PC-3 (cell line): ENCODE measurements at regions not wholly inside any gene's neighbourhood (a gene's known extent, or its start where the extent isn't known, plus 50 kb on each side); places are given as distances from the start of the nearest gene placed in this dataset.
A peak's percentile ranks its signal among the peaks of the same experiment; 100 is the strongest.

ENCODE experiments used
- ATAC-seq: fragments of 200-7000 bp; cut with Tn5 transposase; 2 replicates; pipeline ENCODE4 v1.9.1; 2020; ENCODE audit warnings: mild to moderate bottlenecking, moderate library complexity
- BruUV-seq: library from RNA; stranded (reverse); fragments of 400-500 nt; replicated peaks from 2 replicates; lab custom pipeline; 2021; lab: Mats Ljungman, UMichigan
- CTCF ChIA-PET: fragments of 300-600 bp; sonication (Branson Sonifier 250); formaldehyde crosslinking; loops from one replicate; lab custom pipeline; 2022; ENCODE audit warnings: antibody characterized with exemption; lab: Charles Lee
- POLR2A ChIA-PET: fragments of 300-600 bp; sonication (Branson Sonifier 250); formaldehyde crosslinking; loops from one replicate; lab custom pipeline; 2022; ENCODE audit warnings: antibody characterized with exemption; ENCODE audit not compliant: unreplicated experiment; lab: Charles Lee
- DNase-seq: peaks from one replicate; pipeline ENCODE4 v3.0.0-alpha.2; 2015
- H2AFZ ChIP-seq: fragments of 300-600 bp; sonication (generic); 2 replicates; pipeline ENCODE4 v1.6.0; 2016; ENCODE audit warnings: antibody characterized with exemption, low read length
- H3F3A ChIP-seq: fragments of 300-600 bp; sonication (generic); one replicate; pipeline ENCODE4 v1.6.0; 2017; ENCODE audit warnings: antibody characterized with exemption, low read length, control low read depth, mild to moderate bottlenecking; ENCODE audit not compliant: unreplicated experiment
- H3K27ac ChIP-seq: fragments of 300-600 bp; sonication (generic); 2 replicates; pipeline ENCODE4 v1.5.1; 2016; ENCODE audit warnings: mild to moderate bottlenecking, low read length
- H3K27me3 ChIP-seq: fragments of 300-600 bp; sonication (generic); 2 replicates; pipeline ENCODE4 v1.6.1; 2016; ENCODE audit warnings: low read length, mixed read lengths
- H3K36me3 ChIP-seq: fragments of 300-600 bp; sonication (generic); 2 replicates; pipeline ENCODE4 v1.6.1; 2016; ENCODE audit warnings: low read depth, mixed run types, low read length, mixed read lengths
- H3K4me1 ChIP-seq: fragments of 300-600 bp; sonication (generic); 2 replicates; pipeline ENCODE4 v1.5.1; 2016; ENCODE audit warnings: low read length; ENCODE audit not compliant: insufficient read depth
- H3K4me2 ChIP-seq: fragments of 300-600 bp; sonication (generic); 2 replicates; pipeline ENCODE4 v1.6.0; 2016; ENCODE audit warnings: low read length
- H3K4me3 ChIP-seq: fragments of 300-600 bp; sonication (generic); 2 replicates; pipeline ENCODE4 v1.5.1; 2016; ENCODE audit warnings: mild to moderate bottlenecking, low read length, mixed read lengths
- H3K79me2 ChIP-seq: fragments of 300-600 bp; sonication (generic); 2 replicates; pipeline ENCODE4 v1.6.1; 2017; ENCODE audit warnings: low read length, mixed read lengths
- H3K9ac ChIP-seq: fragments of 300-600 bp; sonication (generic); 2 replicates; pipeline ENCODE4 v1.6.0; 2016; ENCODE audit warnings: mild to moderate bottlenecking, low read length
- H3K9me2 ChIP-seq: fragments of 300-600 bp; sonication (generic); replicated peaks from 2 replicates; pipeline ENCODE4 v1.6.1; 2016; ENCODE audit warnings: mixed run types, low read length, mixed read lengths
- H3K9me3 ChIP-seq: fragments of 300-600 bp; sonication (generic); 2 replicates; pipeline ENCODE4 v1.6.1; 2016; ENCODE audit warnings: low read length, mixed read lengths
- H4K20me1 ChIP-seq: fragments of 300-600 bp; sonication (generic); 2 replicates; pipeline ENCODE4 v1.6.1; 2016; ENCODE audit warnings: low read length, mixed read lengths
- EZH2 ChIP-seq: fragments of 300-600 bp; sonication (generic); IDR thresholded peaks from one replicate; pipeline ENCODE4 v1.6.1; 2017; ENCODE audit warnings: antibody characterized with exemption, mild to moderate bottlenecking, low read length; ENCODE audit not compliant: unreplicated experiment
- EZH2phosphoT487 ChIP-seq: fragments of 300-600 bp; sonication (generic); IDR thresholded peaks from 2 replicates; pipeline ENCODE4 v1.6.1; 2018; ENCODE audit warnings: mild to moderate bottlenecking, antibody characterized with exemption, low read length, borderline replicate concordance
- intact Hi-C: fragments of 100-400 bp; cut with micrococcal nuclease; formaldehyde crosslinking; loops from 2 replicates; pipeline ENCODE4 v1.9.0; 2023
- TF ChIP-seq, protein P1 (sequence below): fragments of 300-600 bp; sonication (generic); conservative IDR thresholded peaks from 2 replicates; pipeline ENCODE4 v1.5.1; 2017; ENCODE audit warnings: antibody characterized with exemption, low read depth, mild to moderate bottlenecking, low read length

DNA sequence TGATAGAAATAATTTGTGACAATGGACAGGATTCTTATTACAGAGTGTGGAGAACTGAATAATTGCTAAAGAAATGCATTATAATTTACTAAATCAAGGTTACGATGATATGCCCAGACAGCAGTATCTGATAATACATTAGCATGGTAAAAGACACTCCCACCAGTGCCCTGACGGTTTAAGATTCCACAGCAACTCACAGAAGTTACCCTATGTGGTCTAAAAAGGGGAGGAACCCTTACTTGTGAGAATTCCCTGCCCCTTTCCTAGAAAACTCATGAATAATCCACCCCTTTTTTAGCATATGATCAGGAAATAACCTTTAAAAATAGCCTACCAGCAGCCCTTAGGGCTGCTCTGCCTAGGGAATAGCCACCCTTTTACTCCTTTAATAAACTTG, 244.7 kb upstream of the SLC24A2 start:
- no peak for ATAC-seq
- no peak overlapping the region for H3K4me2 ChIP-seq
- no peak for DNase-seq
- no peak overlapping the region for H3K27ac ChIP-seq
- no peaks in the 10 kb centered on the region for H3K36me3 ChIP-seq
- POLR2A ChIA-PET: no interaction called here
- no peaks in the 10 kb centered on the region for H3K79me2 ChIP-seq
- H4K20me1 ChIP-seq: no peaks in the 10 kb centered on the region
- TF ChIP-seq EZH2 (no peak), EZH2phosphoT487 (no peak)
- TF ChIP-seq, protein P1, sequence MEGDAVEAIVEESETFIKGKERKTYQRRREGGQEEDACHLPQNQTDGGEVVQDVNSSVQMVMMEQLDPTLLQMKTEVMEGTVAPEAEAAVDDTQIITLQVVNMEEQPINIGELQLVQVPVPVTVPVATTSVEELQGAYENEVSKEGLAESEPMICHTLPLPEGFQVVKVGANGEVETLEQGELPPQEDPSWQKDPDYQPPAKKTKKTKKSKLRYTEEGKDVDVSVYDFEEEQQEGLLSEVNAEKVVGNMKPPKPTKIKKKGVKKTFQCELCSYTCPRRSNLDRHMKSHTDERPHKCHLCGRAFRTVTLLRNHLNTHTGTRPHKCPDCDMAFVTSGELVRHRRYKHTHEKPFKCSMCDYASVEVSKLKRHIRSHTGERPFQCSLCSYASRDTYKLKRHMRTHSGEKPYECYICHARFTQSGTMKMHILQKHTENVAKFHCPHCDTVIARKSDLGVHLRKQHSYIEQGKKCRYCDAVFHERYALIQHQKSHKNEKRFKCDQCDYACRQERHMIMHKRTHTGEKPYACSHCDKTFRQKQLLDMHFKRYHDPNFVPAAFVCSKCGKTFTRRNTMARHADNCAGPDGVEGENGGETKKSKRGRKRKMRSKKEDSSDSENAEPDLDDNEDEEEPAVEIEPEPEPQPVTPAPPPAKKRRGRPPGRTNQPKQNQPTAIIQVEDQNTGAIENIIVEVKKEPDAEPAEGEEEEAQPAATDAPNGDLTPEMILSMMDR: no peak
- no peak overlapping the region for H3K4me3 ChIP-seq
- no peaks in the 10 kb centered on the region for H3K4me1 ChIP-seq
- no peak overlapping the region for H2AFZ ChIP-seq
- no peaks in the 10 kb centered on the region for H3F3A ChIP-seq
- no TSS peak for BruUV-seq
- H3K27me3 ChIP-seq: no peaks in the 10 kb centered on the region
- H3K9ac ChIP-seq: no peak overlapping the region
- CTCF ChIA-PET: no interaction called here
- no peaks in the 10 kb centered on the region for H3K9me2 ChIP-seq
- intact Hi-C loops: no loop called here
- no peaks in the 10 kb centered on the region for H3K9me3 ChIP-seq

DNA sequence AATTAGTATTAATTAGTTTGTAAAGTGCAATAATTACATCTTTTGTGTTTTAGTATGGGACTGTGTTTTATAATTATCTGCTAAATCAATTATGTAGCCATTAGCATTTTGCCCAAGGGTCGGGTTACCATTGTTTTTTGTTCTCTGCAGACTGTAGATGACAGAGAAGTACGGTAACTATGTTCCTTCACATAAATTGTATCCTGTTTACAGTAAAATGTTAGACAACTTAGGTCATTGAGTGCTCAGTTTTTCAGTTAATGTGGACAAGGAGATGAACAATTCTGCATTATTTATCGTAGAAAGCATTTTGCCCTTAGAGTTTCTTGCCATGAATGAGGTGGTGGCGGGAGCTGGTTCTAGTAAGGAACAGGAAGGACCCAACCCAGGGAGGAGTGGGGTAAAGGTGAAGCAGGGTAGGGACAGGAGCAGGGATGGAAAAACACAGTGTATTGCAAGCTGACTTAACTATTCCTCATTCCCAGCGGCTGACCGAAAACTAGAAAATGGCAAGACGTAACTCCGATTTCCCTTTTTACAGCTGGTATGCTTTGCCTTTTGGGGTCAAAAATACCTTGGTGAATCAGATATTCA, 243.7 kb upstream of the SLC24A2 start:
- no peaks in the 10 kb centered on the region for H3K9me3 ChIP-seq
- H2AFZ ChIP-seq: no peak overlapping the region
- H3K79me2 ChIP-seq: no peaks in the 10 kb centered on the region
- H3K9me2 ChIP-seq: no peaks in the 10 kb centered on the region
- H3K27ac ChIP-seq: no peak overlapping the region
- H3F3A ChIP-seq: no peaks in the 10 kb centered on the region
- H3K4me3 ChIP-seq: no peak overlapping the region
- BruUV-seq: no TSS peak
- no peak overlapping the region for H3K9ac ChIP-seq
- H3K27me3 ChIP-seq: no peaks in the 10 kb centered on the region
- no peak for DNase-seq
- H4K20me1 ChIP-seq: no peaks in the 10 kb centered on the region
- H3K4me1 ChIP-seq: no peaks in the 10 kb centered on the region
- POLR2A ChIA-PET: no interaction called here
- H3K4me2 ChIP-seq: no peak overlapping the region
- TF ChIP-seq EZH2: no peak
- TF ChIP-seq, protein P1: no peak
- TF ChIP-seq EZH2phosphoT487: no peak
- intact Hi-C loops: no loop called here
- no peak for ATAC-seq
- CTCF ChIA-PET: no interaction called here
- H3K36me3 ChIP-seq: no peaks in the 10 kb centered on the region

DNA sequence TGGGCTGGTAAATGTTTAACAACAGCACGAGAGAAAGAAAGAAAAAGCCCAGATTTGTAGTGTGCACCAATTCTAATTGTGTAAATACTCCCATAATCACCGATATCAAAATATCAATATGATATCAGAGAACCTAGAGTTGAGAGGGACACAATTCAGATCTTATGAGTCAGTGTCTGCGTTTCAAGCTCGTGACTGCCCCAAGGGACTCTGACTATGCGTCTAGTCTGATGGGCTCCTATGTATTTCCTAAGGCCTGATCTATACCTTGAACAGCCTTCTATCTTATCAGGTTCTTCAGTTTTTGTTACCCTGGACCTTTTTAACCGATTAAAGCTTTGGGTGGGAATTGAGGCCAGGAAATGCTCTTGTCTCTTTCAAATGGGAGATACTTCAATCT, 243.0 kb upstream of the SLC24A2 start:
- Histone ChIP-seq H4K20me1 (no peaks in the 10 kb centered on the region), H3K9me2 (no peaks in the 10 kb centered on the region), H3K9ac (no peak overlapping the region), H3K27me3 (no peaks in the 10 kb centered on the region), H2AFZ (no peak overlapping the region), H3K4me3 (no peak overlapping the region), H3K27ac (no peak overlapping the region), H3K36me3 (no peaks in the 10 kb centered on the region), H3F3A (no peaks in the 10 kb centered on the region), H3K4me2 (no peak overlapping the region), H3K9me3 (no peaks in the 10 kb centered on the region), H3K79me2 (no peaks in the 10 kb centered on the region), H3K4me1 (no peaks in the 10 kb centered on the region)
- ChIA-PET POLR2A (no interaction called here), CTCF (no interaction called here)
- no peak for TF ChIP-seq EZH2
- TF ChIP-seq, protein P1: no peak
- intact Hi-C loops: no loop called here
- no TSS peak for BruUV-seq
- ATAC-seq (no peak), DNase-seq (peak; percentile 4)
